ENCODE measurements at regions not wholly inside any gene's neighbourhood (a gene's known extent, or its start where the extent isn't known, plus 50 kb on each side); places are given as distances from the start of the nearest gene placed in this dataset.
A peak's percentile ranks its signal among the peaks of the same experiment; 100 is the strongest.

DNA sequence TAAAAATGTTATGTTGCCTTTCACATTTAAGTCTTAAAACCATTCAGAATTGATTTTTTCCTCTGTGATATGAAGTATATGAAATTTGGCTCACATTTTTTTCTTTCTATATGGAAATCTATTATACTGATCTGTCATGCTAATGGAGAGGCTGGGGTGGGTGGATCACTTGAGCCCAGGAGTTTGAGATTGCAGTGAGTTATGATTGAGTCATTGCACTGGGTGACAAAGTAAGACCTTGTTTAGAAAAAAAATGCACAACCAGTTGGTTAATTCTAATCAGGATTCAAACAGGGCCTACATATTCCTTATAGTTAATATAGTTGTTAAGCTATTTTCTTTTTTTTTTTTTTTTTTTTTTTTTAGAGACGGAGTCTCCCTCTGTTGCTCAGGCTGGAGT, 230.5 kb downstream of the MFSD1 start:
- intact Hi-C loops (cut with micrococcal nuclease) = no loop called here
- Histone ChIP-seq H3K4me2 (ENCODE audit: low read length) (no peak overlapping the region), H3K9me3 (ENCODE audit: control insufficient read depth in 1 of 2, insufficient read depth in 1 of 2, low read depth in 1 of 2, low read length in 2 of 2) (no peaks in the 10 kb centered on the region), H3K4me1 (ENCODE audit: control insufficient read depth in 1 of 2, insufficient read depth in 2 of 2, low read length in 2 of 2) (no peaks in the 10 kb centered on the region), H3K27ac (ENCODE audit: low read depth, low read length) (no peak overlapping the region), H3K9ac (ENCODE audit: low read length) (no peak overlapping the region), H3K79me2 (ENCODE audit: insufficient read depth, low read length) (no peaks in the 10 kb centered on the region), H3K4me3 (replicated peaks in 1 of 2; ENCODE audit: low read depth in 1 of 2, low read length in 2 of 2) (no peak overlapping the region), H3K27me3 (ENCODE audit: insufficient read depth, low read length) (no peaks in the 10 kb centered on the region), H3K36me3 (ENCODE audit: control insufficient read depth in 1 of 2, insufficient read depth in 2 of 2, low read length in 2 of 2) (no peaks in the 10 kb centered on the region), H4K20me1 (ENCODE audit: insufficient read depth) (no peaks in the 10 kb centered on the region), H2AFZ (ENCODE audit: low read depth, low read length, poor library complexity, severe bottlenecking) (no peak overlapping the region), H3K9me2 (ENCODE audit: insufficient read depth) (no peaks in the 10 kb centered on the region)
- POLR2A ChIA-PET = no interaction called here
- DNase-seq (ENCODE audit: low read depth, low spot score) (peak; percentile 12), ATAC-seq (no peak)
- TF ChIP-seq SP1 (IDR thresholded peaks at IDR 0.05; ENCODE audit: low read depth) (no peak), ZNF274 (IDR thresholded peaks at IDR 0.05; ENCODE audit: low read depth, low read length) (no peak), CBX3 (IDR thresholded peaks at IDR 0.05; ENCODE audit: low read depth) (no peak), EZH2phosphoT487 (IDR thresholded peaks at IDR 0.05; ENCODE audit: borderline replicate concordance) (no peak), YY1 (IDR thresholded peaks at IDR 0.05; ENCODE audit: extremely low read depth, insufficient replicate concordance, low read depth, low read length) (no peak), EGR1 (IDR thresholded peaks at IDR 0.05; ENCODE audit: low read depth) (no peak), EZH2 (IDR thresholded peaks at IDR 0.05) (no peak), JUND (IDR thresholded peaks at IDR 0.05) (no peak), POLR2AphosphoS5 (IDR thresholded peaks at IDR 0.05; ENCODE audit: low read depth, low read length) (no peak), RAD21 (IDR thresholded peaks at IDR 0.05; ENCODE audit: low read depth) (no peak), CEBPB (IDR thresholded peaks at IDR 0.05; ENCODE audit: low read depth) (no peak), SIN3A (IDR thresholded peaks at IDR 0.05; ENCODE audit: low read depth) (no peak), ELF1 (IDR thresholded peaks at IDR 0.05; ENCODE audit: borderline replicate concordance, low read depth) (no peak)
- TF ChIP-seq, protein P1, sequence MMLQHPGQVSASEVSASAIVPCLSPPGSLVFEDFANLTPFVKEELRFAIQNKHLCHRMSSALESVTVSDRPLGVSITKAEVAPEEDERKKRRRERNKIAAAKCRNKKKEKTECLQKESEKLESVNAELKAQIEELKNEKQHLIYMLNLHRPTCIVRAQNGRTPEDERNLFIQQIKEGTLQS (IDR thresholded peaks at IDR 0.05) = no peak
- TF ChIP-seq, protein P2, sequence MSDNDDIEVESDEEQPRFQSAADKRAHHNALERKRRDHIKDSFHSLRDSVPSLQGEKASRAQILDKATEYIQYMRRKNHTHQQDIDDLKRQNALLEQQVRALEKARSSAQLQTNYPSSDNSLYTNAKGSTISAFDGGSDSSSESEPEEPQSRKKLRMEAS (IDR thresholded peaks at IDR 0.05) = no peak
- TF ChIP-seq, protein P3, sequence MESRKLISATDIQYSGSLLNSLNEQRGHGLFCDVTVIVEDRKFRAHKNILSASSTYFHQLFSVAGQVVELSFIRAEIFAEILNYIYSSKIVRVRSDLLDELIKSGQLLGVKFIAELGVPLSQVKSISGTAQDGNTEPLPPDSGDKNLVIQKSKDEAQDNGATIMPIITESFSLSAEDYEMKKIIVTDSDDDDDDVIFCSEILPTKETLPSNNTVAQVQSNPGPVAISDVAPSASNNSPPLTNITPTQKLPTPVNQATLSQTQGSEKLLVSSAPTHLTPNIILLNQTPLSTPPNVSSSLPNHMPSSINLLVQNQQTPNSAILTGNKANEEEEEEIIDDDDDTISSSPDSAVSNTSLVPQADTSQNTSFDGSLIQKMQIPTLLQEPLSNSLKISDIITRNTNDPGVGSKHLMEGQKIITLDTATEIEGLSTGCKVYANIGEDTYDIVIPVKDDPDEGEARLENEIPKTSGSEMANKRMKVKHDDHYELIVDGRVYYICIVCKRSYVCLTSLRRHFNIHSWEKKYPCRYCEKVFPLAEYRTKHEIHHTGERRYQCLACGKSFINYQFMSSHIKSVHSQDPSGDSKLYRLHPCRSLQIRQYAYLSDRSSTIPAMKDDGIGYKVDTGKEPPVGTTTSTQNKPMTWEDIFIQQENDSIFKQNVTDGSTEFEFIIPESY (IDR thresholded peaks at IDR 0.05; ENCODE audit: extremely low read depth, insufficient replicate concordance, low read length) = no peak
- BruUV-seq (replicated peaks) = no TSS peak
- CTCF ChIA-PET = no interaction called here
- RAD21 ChIA-PET (ENCODE audit: low non-redundant PET in 1 of 2, low total read pairs in 2 of 2, uncharacterized antibody in 2 of 2, unreplicated experiment in 2 of 2) = no interaction called here

Data from HCT116 (cell line).